ENCODE measurements at regions not wholly inside any gene's neighbourhood (a gene's known extent, or its start where the extent isn't known, plus 50 kb on each side); places are given as distances from the start of the nearest gene placed in this dataset.
"Not testable (repeated sequence)": the region's sequence is repeated elsewhere in the genome, so short reads cannot be mapped to it uniquely, and the experiment has no call there.

DNA sequence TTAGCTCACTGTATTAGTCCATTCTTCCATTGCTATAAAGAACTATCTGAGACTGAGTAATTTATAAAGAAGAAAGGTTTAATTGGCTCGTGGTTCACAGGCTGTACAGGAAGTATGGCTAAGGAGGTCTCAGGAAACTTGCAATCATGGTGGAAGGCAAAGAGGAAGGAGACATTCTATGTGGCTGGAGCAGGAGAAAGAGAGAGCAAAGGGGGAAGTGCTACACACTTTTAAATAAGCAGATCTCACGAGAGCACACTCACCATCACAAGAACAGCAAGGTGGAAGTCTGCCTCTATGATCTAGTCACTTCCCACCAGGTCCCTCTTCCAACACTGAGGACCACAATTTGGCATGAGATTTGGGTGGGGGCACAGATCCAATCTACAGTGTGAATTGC is 164.5 kb upstream of the VIPR2 start:
- H3K36me3 Mint-ChIP-seq (ENCODE audit: low read depth); H3K27ac Mint-ChIP-seq; H3K27me3 Mint-ChIP-seq; H3K4me3 Mint-ChIP-seq; ATAC-seq; POLR2A ChIA-PET; H3K4me1 Mint-ChIP-seq; intact Hi-C loops (cut with DNase I, micrococcal nuclease); H3K9me3 Mint-ChIP-seq (ENCODE audit: low read depth); DNase-seq; CTCF ChIA-PET: not testable (repeated sequence)

DNA sequence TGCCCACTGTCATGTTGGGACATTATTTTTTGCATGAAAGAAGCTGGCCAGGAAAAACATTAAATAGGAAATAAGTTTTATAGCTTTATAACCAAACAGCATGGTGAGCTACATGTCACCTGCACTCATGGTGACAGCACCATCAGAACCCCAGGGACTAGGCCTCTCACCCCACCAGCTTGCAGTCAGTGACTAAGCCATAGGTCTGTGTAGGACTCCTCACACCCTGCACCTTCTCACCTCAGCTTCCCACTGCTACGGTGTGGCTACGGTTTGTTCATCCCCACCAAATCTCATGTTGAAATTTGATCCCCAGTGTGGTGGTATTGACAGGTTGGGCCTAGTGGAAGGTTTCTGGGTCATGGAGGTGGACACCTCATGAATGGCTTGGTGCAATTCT is 161.3 kb upstream of the VIPR2 start:
- CTCF ChIA-PET, result interaction anchor here (0.9 kb wide), 1 partner anchor 11 kb away, joined by 3 read pairs; no protein-coding TSS in a partner anchor
- H3K9me3 Mint-ChIP-seq (ENCODE audit: low read depth), result peaks cover 3% of the 10 kb centered on the region
- H3K36me3 Mint-ChIP-seq (ENCODE audit: low read depth), result no peaks in the 10 kb centered on the region
- intact Hi-C loops (cut with DNase I, micrococcal nuclease), result no loop called here
- peaks cover 5% of the 10 kb centered on the region for H3K27me3 Mint-ChIP-seq
- no peak for DNase-seq
- no peak for ATAC-seq
- H3K27ac Mint-ChIP-seq, result no peak overlapping the region
- H3K4me3 Mint-ChIP-seq, result no peak overlapping the region
- no peaks in the 10 kb centered on the region for H3K4me1 Mint-ChIP-seq
- POLR2A ChIA-PET, result no interaction called here

DNA sequence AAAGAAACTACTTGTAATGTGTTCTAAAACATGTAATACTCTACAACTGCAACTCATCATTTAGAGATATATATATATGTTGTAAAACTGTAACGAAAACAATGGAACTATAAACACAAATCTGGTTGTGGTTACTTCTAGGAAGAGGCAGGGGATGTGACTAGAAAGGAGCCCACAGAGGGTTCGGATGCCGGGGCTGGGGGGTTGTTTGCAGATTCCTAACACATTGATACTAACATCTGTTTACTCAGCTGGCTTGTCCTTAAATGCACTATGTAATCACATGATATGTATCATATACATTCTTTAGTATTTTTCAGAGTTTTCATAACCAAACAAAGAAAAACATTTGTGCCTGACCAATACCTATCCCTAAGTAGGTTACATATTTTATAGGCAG is 160.5 kb upstream of the VIPR2 start:
- H3K9me3 Mint-ChIP-seq (ENCODE audit: low read depth); intact Hi-C loops (cut with DNase I, micrococcal nuclease); H3K4me1 Mint-ChIP-seq; POLR2A ChIA-PET; CTCF ChIA-PET; H3K27me3 Mint-ChIP-seq; H3K4me3 Mint-ChIP-seq; ATAC-seq; DNase-seq; H3K27ac Mint-ChIP-seq; H3K36me3 Mint-ChIP-seq (ENCODE audit: low read depth): not testable (repeated sequence)

DNA sequence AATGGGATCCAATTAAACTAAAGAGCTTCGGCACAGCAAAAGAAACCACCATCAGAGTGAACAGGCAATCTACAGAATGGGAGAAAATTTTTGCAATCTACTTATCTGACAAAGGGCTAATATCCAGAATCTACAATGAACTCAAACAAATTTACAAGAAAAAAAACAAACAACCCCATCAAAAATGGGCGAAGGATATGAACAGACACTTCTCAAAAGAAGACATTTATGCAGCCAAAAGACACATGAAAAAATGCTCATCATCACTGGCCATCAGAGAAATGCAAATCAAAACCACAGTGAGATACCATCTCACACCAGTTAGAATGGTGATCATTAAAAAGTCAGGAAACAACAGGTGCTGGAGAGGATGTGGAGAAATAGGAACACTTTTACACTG is 158.8 kb upstream of the VIPR2 start:
- H3K27ac Mint-ChIP-seq; intact Hi-C loops (cut with DNase I, micrococcal nuclease); H3K36me3 Mint-ChIP-seq (ENCODE audit: low read depth); H3K4me1 Mint-ChIP-seq; H3K9me3 Mint-ChIP-seq (ENCODE audit: low read depth); DNase-seq; CTCF ChIA-PET; H3K27me3 Mint-ChIP-seq; ATAC-seq; POLR2A ChIA-PET; H3K4me3 Mint-ChIP-seq: not testable (repeated sequence)

DNA sequence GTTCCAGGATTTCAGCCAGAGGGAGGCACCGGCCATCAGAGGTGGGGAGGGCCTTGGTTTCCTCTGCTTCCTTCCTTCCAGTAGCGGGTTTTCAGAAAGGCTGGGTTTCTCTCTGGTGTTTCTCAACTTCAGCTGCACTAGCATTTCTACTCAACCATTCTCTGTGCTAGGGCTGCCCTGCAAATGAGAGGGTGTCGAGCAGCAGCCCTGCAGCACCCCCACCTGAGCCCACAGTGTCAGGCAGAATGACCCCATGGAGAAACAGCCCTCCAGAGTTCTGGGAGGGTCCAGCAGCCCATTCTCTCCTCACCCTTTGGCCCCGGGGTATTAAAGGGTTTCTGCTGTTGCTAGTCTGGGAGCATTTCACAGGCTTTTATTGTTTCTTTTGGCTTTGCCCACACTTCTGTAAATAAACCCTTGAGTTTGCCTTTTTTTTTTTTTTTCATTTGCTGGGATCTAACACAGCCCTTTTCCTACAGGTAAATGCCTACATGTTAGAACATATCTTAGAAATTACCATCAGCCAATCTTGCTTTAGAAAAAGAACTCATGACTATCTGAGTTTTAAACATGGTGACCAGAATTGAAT is 151.5 kb upstream of the VIPR2 start:
- DNase-seq, result no peak
- intact Hi-C loops (cut with DNase I, micrococcal nuclease), result no loop called here
- POLR2A ChIA-PET, result no interaction called here
- Mint-ChIP-seq H3K4me1 (no peaks in the 10 kb centered on the region), H3K36me3 (ENCODE audit: low read depth) (no peaks in the 10 kb centered on the region), H3K4me3 (no peak overlapping the region), H3K27me3 (peaks cover 18% of the 10 kb centered on the region), H3K9me3 (ENCODE audit: low read depth) (peaks cover 11% of the 10 kb centered on the region), H3K27ac (no peak overlapping the region)
- ATAC-seq, result no peak
- CTCF ChIA-PET, result no interaction called here

DNA sequence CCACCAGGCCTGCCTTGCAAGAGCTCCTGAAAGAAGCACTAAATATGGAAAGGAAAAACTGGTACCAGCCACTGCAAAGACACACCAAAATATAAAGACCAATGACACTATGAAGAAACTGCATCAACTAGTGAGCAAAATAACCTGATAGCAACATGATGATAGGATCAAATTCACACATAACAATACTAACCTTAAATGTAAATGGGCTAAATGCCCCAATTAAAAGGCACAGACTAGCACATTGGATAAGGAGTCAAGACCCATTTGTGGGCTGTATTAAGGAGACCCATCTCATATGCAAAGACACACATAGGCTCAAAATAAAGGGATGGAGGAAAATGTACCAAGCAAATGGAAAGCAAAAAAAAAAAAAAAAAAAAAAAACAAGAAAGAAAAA is 141.8 kb upstream of the VIPR2 start:
- peaks cover 12% of the 10 kb centered on the region for H3K9me3 Mint-ChIP-seq (ENCODE audit: low read depth)
- POLR2A ChIA-PET; ATAC-seq; intact Hi-C loops (cut with DNase I, micrococcal nuclease); H3K27ac Mint-ChIP-seq; CTCF ChIA-PET; H3K36me3 Mint-ChIP-seq (ENCODE audit: low read depth); H3K4me1 Mint-ChIP-seq; DNase-seq; H3K4me3 Mint-ChIP-seq: not testable (repeated sequence)
- peaks cover 19% of the 10 kb centered on the region for H3K27me3 Mint-ChIP-seq

DNA sequence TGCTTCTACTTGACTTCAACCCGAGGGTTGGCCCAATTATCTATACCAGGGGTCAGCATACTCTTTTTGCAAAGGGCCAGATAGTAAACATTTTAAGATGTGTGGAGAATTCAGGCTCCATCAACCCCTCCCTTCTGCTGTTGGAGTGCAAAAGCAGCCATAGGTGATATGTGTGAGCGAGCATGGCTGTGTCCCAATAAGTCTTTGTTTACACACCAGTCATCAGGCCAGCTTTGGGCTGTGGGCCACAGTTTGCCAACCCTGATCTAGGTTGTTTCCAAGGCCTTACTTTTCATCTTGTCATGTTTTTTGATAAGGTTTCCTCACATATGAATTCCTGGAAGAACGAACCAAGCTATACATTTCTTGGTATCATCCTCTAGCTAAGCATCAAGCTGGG is 136.9 kb upstream of the VIPR2 start:
- no peak overlapping the region for H3K4me3 Mint-ChIP-seq
- H3K27ac Mint-ChIP-seq, result no peak overlapping the region
- no peaks in the 10 kb centered on the region for H3K4me1 Mint-ChIP-seq
- CTCF ChIA-PET, result no interaction called here
- DNase-seq (no peak), ATAC-seq (no peak)
- peaks cover 26% of the 10 kb centered on the region for H3K27me3 Mint-ChIP-seq
- H3K36me3 Mint-ChIP-seq (ENCODE audit: low read depth), result no peaks in the 10 kb centered on the region
- POLR2A ChIA-PET, result no interaction called here
- intact Hi-C loops (cut with DNase I, micrococcal nuclease), result no loop called here
- H3K9me3 Mint-ChIP-seq (ENCODE audit: low read depth), result peaks cover 13% of the 10 kb centered on the region

DNA sequence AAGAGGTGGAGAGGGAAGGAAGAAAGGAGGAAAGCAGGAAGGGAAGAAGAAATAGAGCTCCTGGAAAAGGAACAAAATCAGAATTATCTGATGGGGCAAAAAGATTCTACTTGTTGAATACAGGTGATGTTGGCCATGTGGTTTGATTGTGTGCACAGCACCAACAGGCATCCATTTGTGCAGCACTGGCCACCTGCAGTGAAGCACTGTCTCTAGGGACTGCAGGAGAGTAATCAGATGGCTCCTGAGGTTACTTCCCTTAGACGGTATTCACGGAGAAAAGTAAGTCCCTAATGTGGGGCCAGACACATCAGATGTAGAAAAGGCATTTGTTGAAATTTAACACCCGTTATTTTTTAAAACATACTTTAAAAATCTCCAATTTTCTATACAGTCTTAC is 135.3 kb upstream of the VIPR2 start:
- H3K36me3 Mint-ChIP-seq (ENCODE audit: low read depth), result no peaks in the 10 kb centered on the region
- ChIA-PET CTCF (no interaction called here), POLR2A (no interaction called here)
- peaks cover 19% of the 10 kb centered on the region for H3K9me3 Mint-ChIP-seq (ENCODE audit: low read depth)
- H3K27ac Mint-ChIP-seq, result no peak overlapping the region
- ATAC-seq (no peak), DNase-seq (no peak)
- no peaks in the 10 kb centered on the region for H3K4me1 Mint-ChIP-seq
- no peak overlapping the region for H3K4me3 Mint-ChIP-seq
- H3K27me3 Mint-ChIP-seq, result peaks cover 19% of the 10 kb centered on the region
- intact Hi-C loops (cut with DNase I, micrococcal nuclease), result no loop called here

DNA sequence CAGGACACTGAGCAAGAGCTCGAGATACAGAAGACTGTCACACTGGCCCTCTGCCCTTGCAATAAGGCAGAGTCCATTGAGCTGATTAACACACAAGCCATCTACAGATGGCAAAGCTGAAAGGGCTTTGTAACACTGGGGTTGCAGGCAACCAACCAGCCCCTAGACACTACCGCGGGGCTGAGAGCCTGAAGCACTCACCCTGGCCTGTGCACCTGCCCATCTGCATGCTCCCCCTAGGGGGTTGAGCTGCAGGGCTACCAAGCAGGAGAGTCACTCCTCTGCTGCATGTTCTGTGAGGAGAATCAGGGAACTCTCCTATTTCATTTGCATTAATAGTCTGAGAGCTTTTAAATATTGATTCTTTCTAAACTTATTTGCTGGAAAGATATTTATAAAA is 128.1 kb upstream of the VIPR2 start:
- no peak for DNase-seq
- no peaks in the 10 kb centered on the region for H3K4me1 Mint-ChIP-seq
- no peak for ATAC-seq
- no peak overlapping the region for H3K27ac Mint-ChIP-seq
- H3K9me3 Mint-ChIP-seq (ENCODE audit: low read depth), result peaks cover 38% of the 10 kb centered on the region
- H3K36me3 Mint-ChIP-seq (ENCODE audit: low read depth), result peaks cover 4% of the 10 kb centered on the region
- peaks cover 7% of the 10 kb centered on the region for H3K27me3 Mint-ChIP-seq
- ChIA-PET CTCF (interaction anchor here (0.5 to 1.8 kb wide), 2 partner anchors 45 to 253 kb away, joined by 3 to 4 read pairs; no protein-coding TSS in a partner anchor), POLR2A (no interaction called here)
- intact Hi-C loops (cut with DNase I, micrococcal nuclease), result no loop called here
- H3K4me3 Mint-ChIP-seq, result no peak overlapping the region

DNA sequence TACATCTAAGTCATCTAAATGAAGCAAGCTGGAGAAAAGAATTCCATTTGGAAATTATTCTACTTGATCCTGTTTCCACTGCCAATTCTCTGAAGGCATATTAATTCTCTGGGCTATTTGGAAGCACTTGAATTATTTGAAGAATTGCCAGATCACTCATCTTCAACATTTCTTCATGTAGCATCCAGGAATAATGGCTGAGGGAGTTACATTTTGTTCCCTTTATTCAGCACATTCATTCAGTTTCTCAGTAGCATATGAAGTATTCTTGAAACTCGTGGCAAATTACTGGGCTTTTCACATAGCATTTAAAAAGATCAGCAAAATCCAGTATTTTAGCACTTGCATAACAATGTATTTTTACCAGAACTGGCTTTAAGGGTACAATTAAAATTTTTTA is 127.1 kb upstream of the VIPR2 start:
- ATAC-seq (no peak), DNase-seq (no peak)
- Mint-ChIP-seq H3K27me3 (peaks cover 4% of the 10 kb centered on the region), H3K27ac (no peak overlapping the region), H3K4me1 (no peaks in the 10 kb centered on the region), H3K9me3 (ENCODE audit: low read depth) (peaks cover 30% of the 10 kb centered on the region), H3K36me3 (ENCODE audit: low read depth) (peaks cover 4% of the 10 kb centered on the region), H3K4me3 (no peak overlapping the region)
- intact Hi-C loops (cut with DNase I, micrococcal nuclease), result no loop called here
- ChIA-PET POLR2A (no interaction called here), CTCF (no interaction called here)

DNA sequence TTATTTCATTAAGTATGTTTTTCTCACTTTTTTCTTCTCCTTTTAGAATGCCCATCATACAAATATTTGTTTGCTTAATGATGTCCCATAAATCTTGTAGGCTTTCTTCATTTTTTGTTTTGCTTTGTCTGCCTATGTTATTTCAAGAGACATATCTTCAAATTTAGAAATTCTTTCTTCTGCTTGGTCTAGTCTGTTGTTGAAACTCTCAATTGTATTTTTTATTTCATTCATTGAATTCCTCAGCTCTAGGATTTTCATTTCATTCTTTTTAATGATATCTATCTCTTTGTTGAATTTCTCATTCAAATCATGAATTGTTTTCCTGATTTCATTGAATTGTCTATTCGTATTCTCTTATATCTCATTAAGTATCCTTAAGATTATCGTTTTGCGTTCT is 125.1 kb upstream of the VIPR2 start:
- H3K4me1 Mint-ChIP-seq, result no peaks in the 10 kb centered on the region
- DNase-seq, result no peak
- H3K27me3 Mint-ChIP-seq, result peaks cover 4% of the 10 kb centered on the region
- ATAC-seq, result no peak
- CTCF ChIA-PET, result no interaction called here
- no peak overlapping the region for H3K4me3 Mint-ChIP-seq
- no peak overlapping the region for H3K27ac Mint-ChIP-seq
- H3K36me3 Mint-ChIP-seq (ENCODE audit: low read depth), result peaks cover 4% of the 10 kb centered on the region
- intact Hi-C loops (cut with DNase I, micrococcal nuclease), result no loop called here
- POLR2A ChIA-PET, result no interaction called here
- peaks cover 19% of the 10 kb centered on the region for H3K9me3 Mint-ChIP-seq (ENCODE audit: low read depth)

DNA sequence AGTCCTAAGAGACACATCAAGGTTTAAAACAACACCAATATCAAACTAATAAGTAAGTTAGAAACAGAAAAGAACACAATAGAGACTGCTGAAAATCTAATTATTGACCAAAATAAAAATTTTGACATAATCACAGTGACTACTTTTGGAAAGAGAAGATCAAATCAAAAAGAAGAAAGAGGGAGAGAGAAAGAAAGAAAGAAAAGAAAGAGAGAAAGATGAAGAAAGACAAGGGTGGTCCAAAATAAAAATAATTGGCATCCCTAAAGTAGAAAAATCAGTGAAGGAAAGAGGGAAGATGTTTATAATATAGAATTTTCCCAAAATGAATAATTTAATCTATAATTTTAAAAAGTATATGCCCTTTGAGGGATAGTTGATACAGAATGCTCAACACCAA is 118.8 kb upstream of the VIPR2 start:
- intact Hi-C loops (cut with DNase I, micrococcal nuclease), result no loop called here
- Mint-ChIP-seq H3K9me3 (ENCODE audit: low read depth) (peaks cover 12% of the 10 kb centered on the region), H3K36me3 (ENCODE audit: low read depth) (no peaks in the 10 kb centered on the region), H3K4me1 (no peaks in the 10 kb centered on the region), H3K27me3 (peaks cover 9% of the 10 kb centered on the region), H3K27ac (no peak overlapping the region), H3K4me3 (no peak overlapping the region)
- POLR2A ChIA-PET, result no interaction called here
- ATAC-seq (no peak), DNase-seq (no peak)
- CTCF ChIA-PET, result no interaction called here

DNA sequence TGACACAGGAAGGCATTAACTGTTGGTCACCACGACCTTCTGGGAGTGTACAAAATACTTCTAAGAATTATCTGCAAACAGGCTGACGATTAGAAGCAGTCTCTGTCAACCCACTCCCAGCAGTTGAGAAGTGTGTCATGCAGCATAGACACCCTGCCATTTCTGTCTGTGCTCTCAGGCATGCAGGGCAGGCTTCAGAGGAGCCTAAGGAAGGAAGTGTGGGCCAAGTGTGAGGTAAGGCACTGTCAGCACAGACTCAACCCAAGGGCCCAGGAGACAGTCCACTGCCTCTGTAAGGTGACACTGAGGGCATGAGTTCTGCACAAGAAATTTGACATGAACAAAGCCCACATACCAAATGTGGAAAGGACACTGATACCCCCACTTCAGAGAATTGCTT is 109.0 kb upstream of the VIPR2 start:
- H3K9me3 Mint-ChIP-seq (ENCODE audit: low read depth), result no peaks in the 10 kb centered on the region
- no peak overlapping the region for H3K27ac Mint-ChIP-seq
- H3K4me1 Mint-ChIP-seq, result no peaks in the 10 kb centered on the region
- CTCF ChIA-PET, result no interaction called here
- POLR2A ChIA-PET, result no interaction called here
- no peaks in the 10 kb centered on the region for H3K36me3 Mint-ChIP-seq (ENCODE audit: low read depth)
- no peak overlapping the region for H3K4me3 Mint-ChIP-seq
- DNase-seq, result no peak
- peaks cover 14% of the 10 kb centered on the region for H3K27me3 Mint-ChIP-seq
- intact Hi-C loops (cut with DNase I, micrococcal nuclease), result no loop called here
- ATAC-seq, result no peak
